OCI-LY7 (cell line): ENCODE measurements at regions not wholly inside any gene's neighbourhood (a gene's known extent, or its start where the extent isn't known, plus 50 kb on each side); places are given as distances from the start of the nearest gene placed in this dataset.

ENCODE experiments used
- CTCF ChIP-seq: fragments of 200-600 bp; sonication (generic); conservative IDR thresholded peaks from 2 replicates; pipeline ENCODE4 v1.5.1; 2014; ENCODE audit warnings: mild to moderate bottlenecking, antibody characterized with exemption, low read length, moderate library complexity, mixed read lengths
- EZH2phosphoT487 ChIP-seq: fragments of 200-600 bp; sonication (generic); IDR thresholded peaks from 2 replicates; pipeline ENCODE4 v1.6.1; 2018; ENCODE audit warnings: low read depth, borderline replicate concordance, mild to moderate bottlenecking, mixed run types, antibody characterized with exemption, low read length, moderate library complexity, mixed read lengths

GRCh38 chr10:83943049-83943448 lies 196.3 kb upstream of the GHITM start:
- TF ChIP-seq CTCF, result no peak
- no peak for TF ChIP-seq EZH2phosphoT487
